ENCODE measurements at regions not wholly inside any gene's neighbourhood (a gene's known extent, or its start where the extent isn't known, plus 50 kb on each side); places are given as distances from the start of the nearest gene placed in this dataset.

GRCh38 chr4:133623847-133624246 lies 474.8 kb downstream of the PCDH10 start:
- TF ChIP-seq POLR2A (IDR thresholded peaks at IDR 0.05; ENCODE audit: low read depth, low read length) (no peak), NFE2L2 (IDR thresholded peaks at IDR 0.05; ENCODE audit: low read depth, low read length) (no peak), FOS (IDR thresholded peaks at IDR 0.05; ENCODE audit: low read depth, low read length) (no peak), USF2 (IDR thresholded peaks at IDR 0.05; ENCODE audit: low read depth, low read length) (no peak)
- dilution Hi-C loops (cut with HindIII; ENCODE audit: low sequenced_read_pairs, unreplicated experiment) (no loop called here), in situ Hi-C loops (cut with MboI; ENCODE audit: low sequenced_read_pairs) (no loop called here), intact Hi-C loops (cut with micrococcal nuclease) (no loop called here)
- Histone ChIP-seq H3K14ac (replicated peaks; ENCODE audit: low read depth, low read length) (no peak overlapping the region), H3K56ac (ENCODE audit: extremely low read depth, insufficient read depth, low read length) (no peak overlapping the region), H2AK9ac (replicated peaks; ENCODE audit: low read depth, low read length, poor library complexity) (no peak overlapping the region), H4K91ac (ENCODE audit: insufficient read depth, low read depth, low read length) (no peak overlapping the region), H3K9me1 (ENCODE audit: insufficient read depth, low read length) (no peaks in the 10 kb centered on the region), H3K27ac (ENCODE audit: insufficient read depth, low read length) (no peak overlapping the region), H3K4ac (ENCODE audit: low read depth, low read length) (no peak overlapping the region), H4K5ac (ENCODE audit: low read depth, low read length) (no peak overlapping the region), H4K8ac (ENCODE audit: low read depth in 2 of 2, low read length in 2 of 2) (no peak overlapping the region), H2AFZ (replicated peaks; ENCODE audit: low read length, poor library complexity) (no peak overlapping the region), H3K27me3 (ENCODE audit: control insufficient read depth, insufficient read depth, low read length) (no peaks in the 10 kb centered on the region), H2BK20ac (ENCODE audit: low read depth, low read length) (no peak overlapping the region), H3K18ac (ENCODE audit: low read depth, low read length) (no peak overlapping the region), H3K9ac (ENCODE audit: low read depth, low read length) (no peak overlapping the region), H3K9me3 (ENCODE audit: control insufficient read depth, insufficient read depth, low read length) (no peaks in the 10 kb centered on the region), H3K4me2 (ENCODE audit: low read depth, low read length) (no peak overlapping the region), H3K36me3 (ENCODE audit: control insufficient read depth, insufficient read depth, low read length) (no peaks in the 10 kb centered on the region), H3K4me3 (ENCODE audit: insufficient read depth, low read depth, low read length) (no peak overlapping the region), H3K23ac (ENCODE audit: low read depth, low read length) (no peak overlapping the region), H2BK120ac (ENCODE audit: low read depth, low read length) (no peak overlapping the region), H2AK5ac (ENCODE audit: low read depth, low read length) (no peak overlapping the region), H3K79me1 (ENCODE audit: low read depth in 1 of 2, low read length in 2 of 2) (no peaks in the 10 kb centered on the region), H4K20me1 (ENCODE audit: insufficient read depth, low read length) (no peaks in the 10 kb centered on the region), H2BK5ac (ENCODE audit: low read depth, low read length, poor library complexity, severe bottlenecking) (no peak overlapping the region), H2BK15ac (ENCODE audit: low read depth, low read length) (no peak overlapping the region), H3K4me1 (ENCODE audit: control insufficient read depth, insufficient read depth, low read length) (no peaks in the 10 kb centered on the region)
- ChIA-PET POLR2A (ENCODE audit: unreplicated experiment) (no interaction called here), CTCF (no interaction called here)
- BruUV-seq (replicated peaks): no TSS peak
- no peak for DNase-seq
- no CpG with 5 or more reads among the region's 2 CpGs for WGBS, 2 experiments (ENCODE audit: extremely low coverage in 2 of 2, insufficient read length in 1 of 2)
- ATAC-seq (ENCODE audit: low read depth): no peak

All from IMR-90 (cell line).